ENCODE measurements at regions not wholly inside any gene's neighbourhood (a gene's known extent, or its start where the extent isn't known, plus 50 kb on each side); places are given as distances from the start of the nearest gene placed in this dataset.
"Not testable (repeated sequence)": the region's sequence is repeated elsewhere in the genome, so short reads cannot be mapped to it uniquely, and the experiment has no call there.

- not testable (repeated sequence) for TF ChIP-seq CTCF (conservative IDR thresholded peaks at IDR 0.05 in 1 of 2, IDR thresholded peaks at IDR 0.05 in 1 of 2; ENCODE audit: extremely low read depth in 1 of 2, insufficient read depth in 1 of 2, low read depth in 1 of 2, low read length in 2 of 2); EZH2 (IDR thresholded peaks at IDR 0.05; ENCODE audit: borderline replicate concordance, low read length)
These were observed 157.8 kb upstream of the PPP1R3A start for GRCh38 chr7:114076392-114077157.
